ENCODE measurements at regions not wholly inside any gene's neighbourhood (a gene's known extent, or its start where the extent isn't known, plus 50 kb on each side); places are given as distances from the start of the nearest gene placed in this dataset.

GRCh38 chr4:177092807-177093206 lies 216.9 kb upstream of the NEIL3 start:
- TF ChIP-seq SIN3A (IDR thresholded peaks at IDR 0.05; ENCODE audit: borderline replicate concordance, insufficient read depth, low read length) (no peak), FOXP2 (optimal IDR thresholded peaks at IDR 0.05; ENCODE audit: borderline replicate concordance, extremely low read depth, extremely low read length, insufficient read depth) (no peak), REST (IDR thresholded peaks at IDR 0.05; ENCODE audit: insufficient read depth in 1 of 2, low read depth in 2 of 2, low read length in 2 of 2) (no peak), TAF1 (IDR thresholded peaks at IDR 0.05; ENCODE audit: borderline replicate concordance, insufficient read depth, low read length) (no peak), POLR2AphosphoS5 (IDR thresholded peaks at IDR 0.05; ENCODE audit: low read depth, low read length) (no peak)

DNA sequence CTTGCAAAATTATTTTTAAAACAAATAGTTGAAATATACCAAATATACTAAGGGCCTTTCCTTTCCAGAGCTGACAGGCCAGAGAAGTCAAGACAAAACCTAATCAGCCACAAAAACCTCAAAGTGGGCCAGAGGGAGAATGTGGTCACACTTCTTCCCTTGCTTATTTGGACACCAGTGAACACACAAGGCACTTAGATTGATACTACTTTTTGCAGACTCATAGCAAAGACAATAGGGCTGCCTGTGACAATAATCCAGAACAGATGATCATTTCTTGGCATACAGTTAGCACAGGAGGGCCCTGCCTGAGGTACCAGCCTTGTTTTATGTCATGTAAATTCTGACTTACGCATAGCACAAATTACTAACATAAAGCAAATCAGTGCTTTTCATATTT lies 215.7 kb upstream of the NEIL3 start:
- TF ChIP-seq POLR2AphosphoS5 (IDR thresholded peaks at IDR 0.05; ENCODE audit: low read depth, low read length) (no peak), TAF1 (IDR thresholded peaks at IDR 0.05; ENCODE audit: borderline replicate concordance, insufficient read depth, low read length) (no peak), SIN3A (IDR thresholded peaks at IDR 0.05; ENCODE audit: borderline replicate concordance, insufficient read depth, low read length) (no peak), REST (IDR thresholded peaks at IDR 0.05; ENCODE audit: insufficient read depth in 1 of 2, low read depth in 2 of 2, low read length in 2 of 2) (no peak), FOXP2 (optimal IDR thresholded peaks at IDR 0.05; ENCODE audit: borderline replicate concordance, extremely low read depth, extremely low read length, insufficient read depth) (no peak)

DNA sequence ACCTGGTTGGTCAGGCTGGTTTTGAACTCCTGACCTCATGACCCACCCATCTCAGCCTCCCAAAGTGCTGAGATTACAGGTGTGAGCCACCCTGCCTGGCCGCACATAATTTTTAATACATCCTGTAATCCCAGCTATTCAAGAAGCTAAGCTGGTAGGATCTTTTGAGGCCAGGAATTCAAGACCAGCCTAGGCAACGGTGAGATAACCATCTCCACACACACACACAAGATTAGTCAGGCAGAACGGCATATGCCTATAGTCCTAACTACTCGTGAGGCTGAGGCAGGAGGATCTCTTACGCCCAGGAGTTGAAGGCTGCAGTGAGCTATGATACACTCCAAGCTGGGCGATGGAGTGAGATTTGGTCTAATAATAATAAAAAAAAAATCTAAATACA lies 212.4 kb upstream of the NEIL3 start:
- TF ChIP-seq POLR2AphosphoS5 (IDR thresholded peaks at IDR 0.05; ENCODE audit: low read depth, low read length) (no peak), REST (IDR thresholded peaks at IDR 0.05; ENCODE audit: insufficient read depth in 1 of 2, low read depth in 2 of 2, low read length in 2 of 2) (no peak), SIN3A (IDR thresholded peaks at IDR 0.05; ENCODE audit: borderline replicate concordance, insufficient read depth, low read length) (no peak), FOXP2 (optimal IDR thresholded peaks at IDR 0.05; ENCODE audit: borderline replicate concordance, extremely low read depth, extremely low read length, insufficient read depth) (no peak), TAF1 (IDR thresholded peaks at IDR 0.05; ENCODE audit: borderline replicate concordance, insufficient read depth, low read length) (no peak)

- TF ChIP-seq SIN3A (IDR thresholded peaks at IDR 0.05; ENCODE audit: borderline replicate concordance, insufficient read depth, low read length), result no peak
- TF ChIP-seq TAF1 (IDR thresholded peaks at IDR 0.05; ENCODE audit: borderline replicate concordance, insufficient read depth, low read length), result no peak
- no peak for TF ChIP-seq POLR2AphosphoS5 (IDR thresholded peaks at IDR 0.05; ENCODE audit: low read depth, low read length)
- no peak for TF ChIP-seq REST (IDR thresholded peaks at IDR 0.05; ENCODE audit: insufficient read depth in 1 of 2, low read depth in 2 of 2, low read length in 2 of 2)
- no peak for TF ChIP-seq FOXP2 (optimal IDR thresholded peaks at IDR 0.05; ENCODE audit: borderline replicate concordance, extremely low read depth, extremely low read length, insufficient read depth)
Measured at GRCh38 chr4:177099211-177099610, 210.5 kb upstream of the NEIL3 start.

DNA sequence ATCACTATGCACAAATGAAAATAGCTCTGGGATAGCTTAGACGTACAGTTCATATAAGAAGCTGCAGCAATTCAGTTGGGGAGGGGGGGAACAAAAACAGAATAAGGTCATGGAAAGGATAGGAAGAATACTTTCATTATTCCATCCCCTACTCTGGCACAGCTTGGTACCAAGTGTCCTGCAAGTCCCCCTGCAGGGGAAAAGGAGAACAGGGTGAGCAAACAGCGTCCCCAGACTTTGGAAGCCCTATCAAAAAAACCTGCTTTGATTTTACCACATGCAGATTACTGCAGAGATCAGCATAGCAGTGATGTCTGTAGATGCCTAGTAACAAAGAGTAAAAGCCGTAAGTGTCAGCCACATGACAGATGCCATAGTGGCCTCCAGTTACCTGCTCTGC lies 209.4 kb upstream of the NEIL3 start:
- TF ChIP-seq TAF1 (IDR thresholded peaks at IDR 0.05; ENCODE audit: borderline replicate concordance, insufficient read depth, low read length), result no peak
- TF ChIP-seq FOXP2 (optimal IDR thresholded peaks at IDR 0.05; ENCODE audit: borderline replicate concordance, extremely low read depth, extremely low read length, insufficient read depth), result no peak
- TF ChIP-seq REST (IDR thresholded peaks at IDR 0.05; ENCODE audit: insufficient read depth in 1 of 2, low read depth in 2 of 2, low read length in 2 of 2), result no peak
- no peak for TF ChIP-seq SIN3A (IDR thresholded peaks at IDR 0.05; ENCODE audit: borderline replicate concordance, insufficient read depth, low read length)
- TF ChIP-seq POLR2AphosphoS5 (IDR thresholded peaks at IDR 0.05; ENCODE audit: low read depth, low read length), result no peak

Data from PFSK-1 (cell line).